GM21717 (cell line): ENCODE measurements at regions not wholly inside any gene's neighbourhood (a gene's known extent, or its start where the extent isn't known, plus 50 kb on each side); places are given as distances from the start of the nearest gene placed in this dataset.
A peak's percentile ranks its signal among the peaks of the same experiment; 100 is the strongest.
"Not testable (repeated sequence)": the region's sequence is repeated elsewhere in the genome, so short reads cannot be mapped to it uniquely, and the experiment has no call there.

Experiments used
- ATAC-seq: cut with Tn5 transposase; IDR thresholded peaks from one replicate; pipeline ENCODE4 v1.9.1; 2021; ENCODE audit warnings: mild to moderate bottlenecking, moderate library complexity; ENCODE audit not compliant: unreplicated experiment

DNA sequence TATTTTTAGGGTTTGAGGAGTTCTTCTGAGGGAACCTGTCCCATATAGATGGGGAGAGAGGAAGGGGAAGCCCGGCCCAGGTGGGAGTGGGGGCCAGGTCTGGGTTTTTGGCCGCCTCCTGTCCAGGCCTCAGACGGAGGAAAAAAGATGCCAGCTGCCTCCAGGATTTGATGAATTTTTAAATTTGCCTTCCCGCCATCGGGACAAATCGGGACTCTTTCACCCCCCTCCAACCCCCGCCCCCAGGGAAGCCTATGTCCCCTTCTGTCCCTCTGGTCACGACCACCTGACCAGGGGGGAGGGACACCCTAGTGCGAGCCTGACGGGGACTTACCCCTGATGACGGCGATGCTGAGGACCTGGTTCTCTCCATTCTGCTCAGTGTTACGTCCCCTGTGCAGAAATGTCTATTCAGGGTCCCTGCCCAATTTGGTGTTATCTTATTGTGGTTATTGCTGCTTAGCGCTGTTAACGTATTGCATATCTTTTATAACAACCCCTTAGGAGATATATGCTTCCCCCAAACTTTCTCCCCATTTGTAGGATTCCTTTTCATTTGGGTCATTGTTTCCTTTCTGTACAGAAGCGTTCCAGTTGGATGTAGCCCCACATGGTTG, 115.9 kb upstream of the GRK3 start:
- ATAC-seq, result peak; percentile 30

DNA sequence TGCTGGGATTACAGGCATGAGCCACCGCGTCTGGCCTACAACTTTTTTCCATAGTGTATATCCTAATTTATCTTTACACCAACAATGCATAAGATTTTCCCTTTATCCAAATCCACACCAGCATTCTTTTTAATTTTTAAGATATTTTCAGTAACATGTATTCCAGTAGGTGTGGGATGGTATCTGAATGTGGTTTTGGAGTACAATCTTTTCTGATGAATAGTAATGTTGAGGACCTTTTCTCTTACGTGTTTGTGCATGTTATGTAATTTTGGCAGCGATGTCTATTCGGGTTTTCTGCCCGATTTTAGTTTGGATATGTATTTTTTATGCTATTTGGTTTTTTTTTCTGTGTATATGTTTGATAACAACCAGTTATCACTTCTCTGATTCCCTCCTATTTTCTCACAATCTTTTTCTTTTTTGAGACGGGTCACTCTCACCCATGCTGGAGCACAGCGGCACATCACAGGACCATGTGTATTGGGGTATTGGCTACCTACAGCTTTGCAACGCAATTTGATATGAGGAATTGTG, 114.6 kb upstream of the GRK3 start:
- ATAC-seq, result no peak

DNA sequence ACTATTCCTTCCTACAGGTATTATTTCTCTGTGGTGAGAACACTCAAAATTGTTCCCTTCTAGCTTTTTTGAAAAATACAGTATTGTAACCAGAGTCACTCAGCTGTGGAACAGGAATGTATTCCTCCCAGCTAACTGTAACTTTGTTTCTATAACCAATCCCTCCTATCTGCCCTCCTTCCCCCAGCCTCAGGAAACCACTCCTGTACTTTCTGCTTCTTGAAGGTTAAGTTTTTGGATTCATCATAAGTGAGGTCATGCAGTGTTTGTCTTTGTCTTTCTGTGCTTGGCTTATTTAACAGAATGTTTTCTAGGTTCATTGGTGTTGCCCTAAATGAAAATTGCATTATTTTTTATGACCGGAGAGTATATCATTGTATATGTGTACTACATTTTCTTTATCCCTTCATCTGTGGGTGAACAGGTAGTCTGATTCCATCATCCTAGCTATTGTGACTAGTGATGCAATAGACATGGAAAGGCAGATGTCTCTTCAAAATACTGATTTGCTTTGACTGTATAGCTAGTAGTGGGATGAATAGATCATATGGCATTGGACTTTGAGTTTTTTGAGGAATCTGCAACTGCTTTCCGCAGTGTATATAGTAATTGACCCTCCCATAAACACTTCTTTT, 112.9 kb upstream of the GRK3 start:
- no peak for ATAC-seq

DNA sequence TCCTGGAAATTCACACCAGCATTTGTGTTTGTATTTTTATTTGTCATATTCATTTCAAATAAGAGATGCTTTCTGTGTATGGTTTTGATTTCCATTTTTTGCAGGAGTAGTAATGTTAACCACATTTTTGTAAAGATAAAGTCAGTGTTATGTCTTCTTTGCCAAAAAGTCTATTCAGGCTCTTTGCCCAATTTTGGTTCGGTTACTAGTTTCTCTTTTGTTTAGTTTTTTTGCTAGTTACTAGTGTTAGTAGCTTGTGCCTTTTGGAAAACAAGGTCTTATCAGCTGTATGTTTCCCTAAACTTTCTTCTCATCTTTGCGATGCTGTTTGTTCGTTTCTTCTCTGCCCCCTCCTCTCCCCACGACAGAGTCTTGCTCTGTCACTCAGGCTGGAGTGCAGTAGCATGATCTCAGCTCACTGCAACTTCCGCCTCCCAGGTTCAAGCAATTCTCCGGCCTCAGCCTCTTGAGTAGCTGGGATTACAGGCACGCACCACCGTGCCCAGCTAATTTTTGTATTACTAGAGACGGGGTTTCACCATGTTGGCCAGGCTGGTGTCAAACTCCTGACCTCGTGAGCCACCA, 112.3 kb upstream of the GRK3 start:
- no peak for ATAC-seq

DNA sequence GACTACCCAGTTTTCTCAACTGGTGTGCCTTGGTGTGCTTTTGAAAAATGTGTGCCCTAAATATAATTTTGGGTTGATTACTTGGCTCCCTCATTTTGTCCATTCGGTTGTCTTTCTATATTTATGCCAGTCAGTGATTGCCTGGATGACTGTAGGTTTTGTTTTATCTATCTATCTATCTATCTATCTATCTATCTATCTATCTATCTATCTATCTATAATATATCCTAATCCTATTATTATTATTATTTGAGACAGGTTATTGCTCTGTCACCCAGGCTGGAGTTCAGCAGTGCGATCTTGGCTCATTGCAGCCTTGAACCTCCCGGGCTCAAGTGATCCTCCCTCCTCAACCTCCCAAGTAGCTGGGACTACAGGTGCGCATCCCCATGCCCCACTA, 111.4 kb upstream of the GRK3 start:
- no peak for ATAC-seq

DNA sequence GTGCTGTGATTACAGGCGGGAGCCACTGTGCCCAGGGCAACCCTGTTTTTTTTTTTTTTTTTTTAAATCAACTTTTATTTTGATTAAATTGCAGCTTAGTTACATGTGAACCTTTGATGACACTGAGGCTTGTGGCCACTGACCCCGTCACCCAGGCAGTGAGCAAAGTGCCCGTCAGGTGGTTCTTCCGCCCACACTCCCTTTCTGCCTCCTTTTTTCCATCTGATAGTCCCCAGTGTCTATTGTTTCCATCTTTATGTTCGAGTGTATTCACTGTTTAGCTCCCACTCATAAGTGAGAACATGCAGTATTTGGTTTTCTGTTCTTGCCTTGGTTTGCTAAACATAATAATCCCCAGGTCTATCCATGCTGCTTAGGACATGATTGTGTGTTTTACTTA, 110.9 kb upstream of the GRK3 start:
- ATAC-seq, result no peak

DNA sequence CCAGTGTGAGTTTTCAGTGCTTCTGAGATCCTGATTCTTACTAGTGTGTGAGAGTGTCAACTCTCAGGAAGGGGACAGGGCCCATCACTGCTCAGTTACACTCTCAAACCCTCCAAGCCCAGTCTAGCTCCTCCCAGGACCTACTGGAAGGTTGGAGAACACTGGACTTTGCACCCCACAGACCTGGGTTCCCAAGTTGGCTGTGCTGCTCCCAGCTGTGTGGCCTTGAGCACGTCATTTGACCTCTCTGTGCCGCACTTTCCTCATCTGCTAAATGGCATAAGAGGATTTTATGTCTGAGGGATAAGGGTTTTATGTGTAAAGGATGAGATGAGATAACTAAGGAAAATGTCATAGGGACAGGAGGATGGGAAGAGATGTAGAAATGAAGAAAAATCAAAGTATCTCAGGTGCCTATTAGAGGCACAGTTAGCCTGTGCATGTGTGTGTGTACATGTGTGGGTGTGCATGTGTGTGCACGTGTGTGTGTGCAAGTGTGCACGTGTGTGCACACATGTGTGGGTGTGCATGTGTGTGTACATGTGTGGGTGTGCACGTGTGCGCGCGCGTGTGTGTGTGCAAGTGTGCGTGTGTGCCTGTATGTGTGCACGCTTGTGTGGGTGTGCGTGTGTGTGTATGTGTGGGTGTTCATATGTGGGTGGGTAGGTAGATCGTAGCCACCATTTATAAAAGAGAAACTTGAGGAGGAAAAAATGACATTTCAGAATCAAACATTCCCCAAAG, 108.0 kb upstream of the GRK3 start:
- ATAC-seq, result not testable (repeated sequence)

DNA sequence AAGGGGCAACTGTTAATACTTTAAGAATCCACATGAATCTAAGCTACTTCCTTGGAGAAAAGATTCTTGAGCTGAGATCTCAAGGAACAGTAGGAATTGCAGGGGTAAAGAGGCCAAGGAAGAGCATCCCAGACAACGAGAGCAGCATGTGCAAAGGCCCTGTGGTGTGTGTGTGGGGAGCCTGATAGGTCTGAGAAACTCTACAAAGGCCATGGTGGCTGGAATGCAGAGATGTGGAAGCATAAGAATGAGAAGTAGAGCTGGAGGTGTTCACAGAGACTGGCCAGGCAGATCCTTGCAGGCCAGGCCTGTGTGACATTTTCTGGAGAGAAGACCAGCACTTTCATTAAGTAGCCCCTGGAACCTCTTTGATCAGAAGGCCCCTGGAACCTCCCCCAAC, 105.8 kb upstream of the GRK3 start:
- not testable (repeated sequence) for ATAC-seq

DNA sequence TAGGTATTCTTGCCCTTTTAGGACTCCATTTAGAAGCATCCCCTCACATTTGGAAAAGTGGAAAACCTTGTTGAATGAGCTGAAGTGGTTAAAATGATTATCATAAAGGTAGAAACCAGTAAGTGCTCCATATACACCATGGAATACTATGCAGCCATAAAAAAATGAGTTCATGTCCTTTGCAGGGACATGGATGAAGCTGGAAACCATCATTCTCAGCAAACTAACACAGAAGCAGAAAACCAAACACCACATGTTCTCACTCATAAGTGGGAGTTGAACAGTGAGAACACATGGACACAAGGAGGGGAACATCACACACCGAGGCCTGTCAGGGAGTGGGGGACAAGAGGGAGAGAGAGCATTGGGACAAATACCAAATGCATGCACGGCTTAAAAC, 103.8 kb upstream of the GRK3 start:
- not testable (repeated sequence) for ATAC-seq

DNA sequence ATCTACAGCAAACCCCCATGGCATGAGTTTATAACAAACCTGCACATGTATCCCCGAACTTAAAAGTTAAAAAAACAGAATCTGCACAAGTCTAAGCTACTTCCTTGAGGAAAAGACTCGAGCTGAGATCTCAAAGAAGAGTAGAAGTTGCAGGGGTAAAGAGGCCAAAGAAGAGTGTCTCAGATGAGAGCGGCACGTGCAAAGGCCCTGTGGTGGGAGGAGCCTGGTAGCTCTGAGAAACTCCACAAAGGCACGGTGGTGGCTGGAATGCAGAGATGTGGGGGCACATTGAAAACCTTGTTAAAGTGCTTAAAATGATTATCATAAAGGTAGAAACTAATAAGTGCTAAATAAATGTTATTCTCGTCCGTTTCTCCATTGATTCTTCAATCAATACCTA, 103.2 kb upstream of the GRK3 start:
- no peak for ATAC-seq

DNA sequence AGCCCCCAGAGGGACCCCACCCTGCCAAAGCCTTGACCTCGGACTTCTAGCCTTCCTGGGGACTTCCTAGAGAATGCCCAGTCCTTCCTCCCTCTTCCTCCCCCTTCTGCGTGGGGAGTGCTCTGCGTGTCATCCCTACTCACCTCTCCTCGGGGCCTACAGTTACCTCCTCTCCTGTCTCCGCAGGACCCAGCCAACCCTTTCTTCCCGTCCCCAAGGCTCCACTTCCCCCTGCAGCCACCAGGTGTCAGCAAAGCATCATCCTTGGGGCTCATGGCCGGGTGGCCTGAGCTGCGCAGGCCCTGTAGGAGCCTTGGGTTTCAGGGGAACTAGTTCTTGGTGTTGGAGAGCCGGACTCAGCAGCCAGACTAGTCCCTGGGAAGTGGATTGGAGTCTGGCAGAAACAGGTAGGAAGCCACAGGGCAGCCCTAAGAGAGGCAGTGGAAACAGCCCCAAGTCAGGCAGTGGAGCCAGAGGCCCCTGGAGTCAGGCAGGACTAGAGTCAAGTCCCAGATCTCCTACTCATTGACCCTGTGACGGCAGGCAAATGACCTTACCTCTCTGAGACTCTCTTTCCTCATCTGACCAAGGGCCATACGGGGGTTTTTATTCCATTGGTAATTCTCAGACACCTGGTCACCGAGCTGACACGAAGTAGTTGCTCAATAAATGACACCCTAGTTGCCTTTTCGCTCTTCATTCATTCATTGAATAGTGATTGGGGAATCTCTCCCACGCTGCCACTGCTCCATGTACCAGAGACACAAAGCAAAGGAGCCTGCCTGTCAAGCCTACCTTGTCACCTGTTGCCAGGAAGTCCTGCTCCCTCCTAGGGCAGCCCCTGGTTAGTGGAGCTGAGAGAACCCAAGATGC, 101.8 kb upstream of the GRK3 start:
- peak; percentile 62 for ATAC-seq

DNA sequence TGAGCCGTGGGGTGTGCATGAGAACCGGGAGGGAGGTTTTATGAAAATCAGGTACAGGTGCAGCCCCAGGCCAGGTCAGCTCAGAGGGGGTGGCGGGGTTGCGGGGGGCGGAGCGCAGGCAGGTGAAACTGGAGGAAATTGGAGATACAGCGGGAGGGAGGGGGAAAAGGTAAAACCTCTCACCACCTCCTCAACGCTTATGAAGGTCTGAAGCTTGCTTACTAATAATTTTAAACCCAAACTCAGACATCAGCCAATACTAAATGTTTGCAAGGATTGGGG, 101.2 kb upstream of the GRK3 start:
- not testable (repeated sequence) for ATAC-seq

DNA sequence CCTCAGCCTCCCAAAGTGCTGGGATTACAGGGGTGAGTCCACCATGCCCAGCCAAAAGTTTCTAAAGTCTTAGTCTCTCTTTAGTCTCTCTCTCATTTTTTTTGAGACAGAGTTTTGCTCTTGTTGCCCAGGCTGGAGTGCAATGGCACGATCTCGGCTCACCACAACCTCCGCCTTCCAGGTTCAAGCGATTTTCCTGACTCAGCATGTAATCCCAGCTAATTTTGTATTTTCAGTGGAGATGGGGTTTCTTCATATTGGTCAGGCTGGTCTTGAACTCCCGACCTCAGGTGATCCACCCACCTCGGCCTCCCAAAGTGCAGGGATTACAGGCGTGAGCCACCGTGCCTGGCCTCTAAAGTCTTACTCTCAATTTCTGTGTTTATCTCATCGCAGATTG, 100.1 kb upstream of the GRK3 start:
- ATAC-seq, result not testable (repeated sequence)

DNA sequence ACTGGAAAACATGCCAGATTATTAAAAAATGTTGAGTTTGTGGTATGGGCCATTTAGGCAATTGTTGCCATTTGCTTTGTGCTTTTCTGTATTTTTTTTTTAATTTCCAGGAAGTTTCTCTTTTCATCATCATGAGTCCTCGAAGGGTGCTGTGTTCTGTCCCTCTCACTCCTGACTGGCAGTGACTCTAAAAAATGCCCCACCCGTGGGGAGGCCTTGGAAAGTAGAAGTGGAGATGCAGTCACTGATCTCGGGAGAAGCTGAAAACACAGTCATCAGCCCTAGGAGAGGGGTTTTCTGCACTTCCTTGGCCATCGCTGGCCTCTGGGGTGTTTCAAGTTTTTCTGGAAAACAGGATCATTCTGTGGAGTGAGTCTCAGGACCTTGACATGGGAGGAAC, 98.5 kb upstream of the GRK3 start:
- no peak for ATAC-seq

DNA sequence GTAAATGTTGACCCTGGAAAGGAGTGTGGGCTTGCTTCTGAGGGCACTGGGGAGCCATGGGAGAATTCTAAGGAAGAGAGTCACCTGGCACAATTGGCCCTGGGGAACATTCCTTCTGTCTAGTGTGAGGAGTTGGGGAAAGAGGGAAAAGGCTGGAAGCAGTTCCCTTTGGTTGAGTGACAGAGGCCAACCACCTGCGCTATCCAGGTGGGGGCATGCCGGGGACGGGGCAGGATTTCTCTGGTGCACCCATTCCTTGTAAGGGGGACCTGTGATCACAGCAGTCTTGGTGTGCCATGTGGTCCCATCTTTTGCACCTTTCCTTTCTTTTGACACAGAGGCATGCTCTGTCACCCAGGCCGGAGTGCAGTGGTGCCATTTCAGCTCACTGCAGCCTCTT, 92.1 kb upstream of the GRK3 start:
- no peak for ATAC-seq

DNA sequence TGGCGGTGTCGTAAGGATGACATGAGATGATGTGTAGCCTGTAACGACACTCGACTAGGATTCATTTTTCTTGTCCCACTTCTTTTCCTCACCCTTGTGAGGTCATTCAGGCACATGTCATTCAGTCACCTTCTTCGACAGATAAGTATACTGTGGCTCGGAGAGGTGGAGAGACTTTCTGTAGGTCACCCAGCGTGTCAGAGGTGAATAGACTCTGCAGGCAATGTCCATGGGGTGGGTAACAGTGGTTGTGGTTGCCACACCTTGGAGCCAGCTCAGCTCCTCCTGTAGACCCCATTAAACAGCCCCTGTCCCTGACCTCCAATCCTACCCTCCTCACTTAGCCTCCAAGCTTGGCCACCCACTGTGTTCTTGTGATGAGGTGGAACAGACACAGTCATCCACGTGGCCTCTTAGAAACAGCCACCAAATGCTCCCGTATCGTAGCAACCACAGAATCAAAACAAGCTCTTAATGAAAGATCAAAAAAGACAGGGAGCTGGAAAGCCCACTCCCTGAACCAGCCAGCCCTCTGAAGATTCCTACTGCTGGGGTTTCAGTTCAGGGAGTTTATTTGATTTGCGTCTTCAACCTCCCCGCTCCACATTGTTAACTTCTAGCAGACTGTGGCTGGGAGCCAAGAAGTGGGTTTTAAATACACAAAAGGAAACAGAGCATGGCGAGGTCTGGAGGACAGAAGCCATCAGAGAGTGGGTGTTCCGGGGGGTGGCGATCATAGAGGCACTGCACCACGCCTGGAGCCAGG, 89.0 kb upstream of the GRK3 start:
- ATAC-seq, result no peak

DNA sequence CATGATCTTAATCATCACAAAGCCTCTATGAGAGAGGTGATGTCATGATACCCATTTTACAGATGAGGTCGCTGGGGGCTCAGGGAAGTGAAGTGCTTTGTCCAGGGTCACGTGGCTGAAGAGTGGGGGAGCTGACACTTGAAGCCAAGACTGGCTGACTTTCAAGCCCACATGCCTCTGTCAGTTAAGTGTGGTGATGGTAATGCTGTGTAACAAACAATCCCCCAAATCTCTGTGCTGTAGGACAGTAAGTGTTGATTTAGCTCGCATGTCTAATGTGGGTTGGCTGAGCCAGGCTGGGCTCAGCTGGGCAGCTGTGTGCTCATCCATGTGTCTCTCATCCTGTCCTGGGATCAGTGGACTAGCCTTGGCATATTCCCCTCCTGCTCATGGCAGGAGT, 87.1 kb upstream of the GRK3 start:
- no peak for ATAC-seq

DNA sequence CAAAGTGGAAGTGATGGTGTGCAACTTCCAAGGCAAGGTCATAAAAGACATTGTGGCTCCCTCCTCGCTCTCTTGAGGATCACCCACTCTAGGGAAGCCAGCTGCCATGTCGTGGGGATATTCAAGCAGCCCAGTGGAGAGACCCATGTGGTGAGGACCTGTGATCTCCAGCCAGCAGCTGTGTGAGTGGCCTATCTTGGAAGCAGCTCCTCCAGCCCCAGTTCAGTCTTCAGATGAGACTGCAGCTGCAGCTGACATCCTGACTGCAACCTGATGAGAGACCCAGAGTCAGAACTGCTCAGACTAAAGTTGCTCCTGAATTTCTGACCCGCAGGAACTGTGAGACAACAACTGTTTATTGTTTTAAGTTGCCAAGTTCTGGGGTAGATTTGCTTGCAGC, 86.4 kb upstream of the GRK3 start:
- no peak for ATAC-seq

DNA sequence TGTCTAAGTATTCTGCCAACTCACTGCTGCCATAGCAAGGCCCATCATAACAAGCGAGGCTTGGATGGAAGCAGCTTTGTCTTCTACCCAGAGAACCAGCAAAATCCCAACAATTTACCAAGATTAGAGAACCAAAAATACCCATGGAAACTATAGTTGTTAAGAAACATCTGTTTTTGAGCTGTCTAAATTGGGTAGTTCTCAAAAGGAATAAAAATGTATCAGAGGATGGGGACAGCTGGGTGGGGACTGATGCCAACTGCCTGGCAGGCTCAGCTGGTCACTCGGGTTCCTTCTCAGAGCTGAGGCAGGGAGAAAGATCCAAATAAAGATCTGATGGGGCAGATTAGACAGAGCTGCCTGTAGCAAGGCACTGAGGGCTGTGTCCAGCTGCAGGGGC, 85.9 kb upstream of the GRK3 start:
- ATAC-seq, result no peak

DNA sequence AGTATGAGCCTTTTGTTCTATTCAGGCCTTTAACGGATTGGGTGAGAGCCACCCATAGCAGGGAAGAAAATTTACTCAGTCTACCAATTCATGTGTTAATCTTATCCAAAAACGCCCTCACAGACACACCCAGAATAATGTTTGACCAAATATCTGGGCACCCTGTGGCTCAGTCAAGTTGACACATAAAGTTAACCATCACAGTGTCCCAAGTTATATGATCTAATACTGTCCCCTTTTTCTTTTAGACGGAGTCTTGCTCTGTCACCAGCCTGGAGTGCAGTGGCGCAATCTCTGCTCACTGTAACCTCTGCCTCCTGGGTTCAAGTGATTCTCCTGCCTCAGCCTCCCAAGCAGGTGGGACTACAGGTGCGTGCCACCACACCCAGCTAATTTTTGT, 83.6 kb upstream of the GRK3 start:
- ATAC-seq, result not testable (repeated sequence)
